Cardiac muscle cell (in vitro differentiated cells and primary cell): ENCODE measurements at regions not wholly inside any gene's neighbourhood (a gene's known extent, or its start where the extent isn't known, plus 50 kb on each side); places are given as distances from the start of the nearest gene placed in this dataset.

Experiments used
- DNase-seq, 2 donors: peaks; one replicate each; pipeline versions ENCODE4 v3.0.0 to v3.0.0-alpha.2; 2010 to 2017; ENCODE audit warnings: low read depth in 1 of 2, low spot score in 1 of 2
- H3K27ac ChIP-seq: fragments of 200-600 bp; sonication (generic); 2 replicates; pipeline ENCODE4 v1.5.1; 2016
- H3K27me3 ChIP-seq: fragments of 200-600 bp; sonication (generic); 2 replicates; pipeline ENCODE4 v1.6.0; 2016; ENCODE audit warnings: control low read depth
- H3K36me3 ChIP-seq: fragments of 200-600 bp; sonication (generic); 2 replicates; pipeline ENCODE4 v1.5.1; 2016; ENCODE audit warnings: control low read depth
- H3K4me1 ChIP-seq: fragments of 200-600 bp; sonication (generic); 2 replicates; pipeline ENCODE4 v1.8.1; 2017; ENCODE audit warnings: low read depth, mild to moderate bottlenecking, mixed run types
- H3K4me3 ChIP-seq: fragments of 200-600 bp; sonication (generic); 2 replicates; pipeline ENCODE4 v1.5.1; 2016; ENCODE audit warnings: mild to moderate bottlenecking
- H3K9me3 ChIP-seq: fragments of 200-600 bp; sonication (generic); 2 replicates; pipeline ENCODE4 v1.5.1; 2017; ENCODE audit warnings: low read depth, mild to moderate bottlenecking, control low read depth
- CTCF ChIP-seq: IDR thresholded peaks from 2 replicates; pipeline ENCODE4 v1.5.1; 2012; ENCODE audit warnings: low read depth, mild to moderate bottlenecking, low read length

GRCh38 chr20:60262967-60263603 is 304.9 kb downstream of the CDH26 start:
- DNase-seq: peak in 1 of 2 donors; percentile 25
- Histone ChIP-seq H3K27ac (no peak overlapping the region), H3K27me3 (no peaks in the 10 kb centered on the region)

GRCh38 chr20:60263725-60264709 is 305.8 kb downstream of the CDH26 start:
- TF ChIP-seq CTCF: no peak
- Histone ChIP-seq H3K4me3 (no peak overlapping the region), H3K27ac (no peak overlapping the region), H3K4me1 (no peaks in the 10 kb centered on the region), H3K36me3 (no peaks in the 10 kb centered on the region), H3K27me3 (no peaks in the 10 kb centered on the region), H3K9me3 (no peaks in the 10 kb centered on the region)
- DNase-seq: no peak

More at GRCh38 chr20:60262967-60263603, 304.9 kb downstream of the CDH26 start:
- H3K9me3 ChIP-seq: no peaks in the 10 kb centered on the region
- no peak overlapping the region for H3K4me3 ChIP-seq
- TF ChIP-seq CTCF: peak; percentile 25
- H3K4me1 ChIP-seq: no peaks in the 10 kb centered on the region
- H3K36me3 ChIP-seq: no peaks in the 10 kb centered on the region

GRCh38 chr20:60266177-60266823 is 308.1 kb downstream of the CDH26 start:
- no peak overlapping the region for H3K4me3 ChIP-seq
- H3K36me3 ChIP-seq: no peaks in the 10 kb centered on the region
- no peaks in the 10 kb centered on the region for H3K4me1 ChIP-seq
- H3K9me3 ChIP-seq: no peaks in the 10 kb centered on the region
- DNase-seq: no peak
- no peaks in the 10 kb centered on the region for H3K27me3 ChIP-seq
- TF ChIP-seq CTCF: no peak
- no peak overlapping the region for H3K27ac ChIP-seq

- H3K4me1 ChIP-seq: no peaks in the 10 kb centered on the region
- no peak overlapping the region for H3K27ac ChIP-seq
- H3K36me3 ChIP-seq: no peaks in the 10 kb centered on the region
- no peaks in the 10 kb centered on the region for H3K9me3 ChIP-seq
- no peak for TF ChIP-seq CTCF
- H3K27me3 ChIP-seq: no peaks in the 10 kb centered on the region
- H3K4me3 ChIP-seq: no peak overlapping the region
- no peak for DNase-seq
These were observed 310.3 kb downstream of the CDH26 start for GRCh38 chr20:60268491-60268890.

- no peak for DNase-seq
- TF ChIP-seq CTCF: no peak
- H3K4me3 ChIP-seq: no peak overlapping the region
- no peaks in the 10 kb centered on the region for H3K27me3 ChIP-seq
- H3K9me3 ChIP-seq: no peaks in the 10 kb centered on the region
- no peaks in the 10 kb centered on the region for H3K4me1 ChIP-seq
- H3K36me3 ChIP-seq: no peaks in the 10 kb centered on the region
- H3K27ac ChIP-seq: no peak overlapping the region
These were observed 311.4 kb downstream of the CDH26 start for GRCh38 chr20:60269573-60270162.
